Loucy (cell line): ENCODE measurements at regions not wholly inside any gene's neighbourhood (a gene's known extent, or its start where the extent isn't known, plus 50 kb on each side); places are given as distances from the start of the nearest gene placed in this dataset.

Experiments used
- H2AFZ ChIP-seq: fragments of 200-600 bp; sonication (generic); 2 replicates; pipeline ENCODE4 v1.6.0; 2016; ENCODE audit warnings: antibody characterized with exemption, mild to moderate bottlenecking, low read length, moderate library complexity
- H3F3A ChIP-seq: fragments of 200-600 bp; 2 replicates; pipeline ENCODE4 v1.6.0; 2016; ENCODE audit warnings: antibody characterized with exemption, low read depth, mild to moderate bottlenecking
- H3K27me3 ChIP-seq: fragments of 200-600 bp; sonication (generic); 2 replicates; pipeline ENCODE4 v1.6.1; 2014; ENCODE audit warnings: low read length, mild to moderate bottlenecking; ENCODE audit not compliant: insufficient read depth, poor library complexity, severe bottlenecking
- H3K36me3 ChIP-seq: fragments of 200-600 bp; sonication (generic); 2 replicates; pipeline ENCODE4 v1.6.1; 2016; ENCODE audit warnings: low read length; ENCODE audit not compliant: insufficient read depth
- H3K4me1 ChIP-seq: fragments of 200-600 bp; sonication (generic); 2 replicates; pipeline ENCODE4 v1.5.1; 2014; ENCODE audit warnings: low read length, mild to moderate bottlenecking; ENCODE audit not compliant: insufficient read depth, poor library complexity, severe bottlenecking
- H3K4me2 ChIP-seq: fragments of 200-600 bp; sonication (generic); 2 replicates; pipeline ENCODE4 v1.6.0; 2014; ENCODE audit warnings: antibody characterized with exemption, low read length, low read depth, mild to moderate bottlenecking; ENCODE audit not compliant: poor library complexity, severe bottlenecking
- H3K4me3 ChIP-seq: fragments of 200-600 bp; sonication (generic); 2 replicates; pipeline ENCODE4 v1.5.1; 2014; ENCODE audit warnings: low read length, mild to moderate bottlenecking, mixed read lengths; ENCODE audit not compliant: poor library complexity, severe bottlenecking
- H3K79me2 ChIP-seq: fragments of 200-600 bp; sonication (generic); 2 replicates; pipeline ENCODE4 v1.6.1; 2014; ENCODE audit warnings: low read length; ENCODE audit not compliant: insufficient read depth
- H3K9ac ChIP-seq: fragments of 200-600 bp; sonication (generic); 2 replicates; pipeline ENCODE4 v1.6.0; 2014; ENCODE audit warnings: mild to moderate bottlenecking, low read depth, low read length, moderate library complexity; ENCODE audit not compliant: poor library complexity, severe bottlenecking
- H3K9me2 ChIP-seq: fragments of 200-600 bp; sonication (generic); replicated peaks from 2 replicates; pipeline ENCODE4 v1.6.1; 2016; ENCODE audit warnings: low read depth, low read length, mixed read lengths
- H3K9me3 ChIP-seq: fragments of 200-600 bp; sonication (generic); 2 replicates; pipeline ENCODE4 v1.6.1; 2014; ENCODE audit warnings: mild to moderate bottlenecking, antibody characterized with exemption, low read length, low read depth; ENCODE audit not compliant: insufficient read depth
- H4K20me1 ChIP-seq: fragments of 200-600 bp; sonication (generic); 2 replicates; pipeline ENCODE4 v1.6.0; 2014; ENCODE audit warnings: antibody characterized with exemption, low read length, mild to moderate bottlenecking; ENCODE audit not compliant: insufficient read depth, poor library complexity, severe bottlenecking
- CTCF ChIP-seq: fragments of 200-600 bp; sonication (generic); conservative IDR thresholded peaks from 2 replicates; pipeline ENCODE4 v1.5.1; 2014; ENCODE audit warnings: mild to moderate bottlenecking, antibody characterized with exemption, low read length
- EZH2phosphoT487 ChIP-seq: fragments of 200-600 bp; IDR thresholded peaks from 2 replicates; pipeline ENCODE4 v1.6.1; 2018; ENCODE audit warnings: antibody characterized with exemption, mild to moderate bottlenecking, moderate library complexity, borderline replicate concordance

- Histone ChIP-seq H3K9me3 (no peaks in the 10 kb centered on the region), H3K4me1 (no peaks in the 10 kb centered on the region), H2AFZ (no peak overlapping the region), H3K4me3 (no peak overlapping the region), H3K9ac (no peak overlapping the region), H3K9me2 (no peaks in the 10 kb centered on the region), H3F3A (no peaks in the 10 kb centered on the region), H3K27me3 (no peaks in the 10 kb centered on the region), H3K79me2 (no peaks in the 10 kb centered on the region), H3K4me2 (no peak overlapping the region), H4K20me1 (no peaks in the 10 kb centered on the region), H3K36me3 (no peaks in the 10 kb centered on the region)
- no peak for TF ChIP-seq EZH2phosphoT487
- TF ChIP-seq CTCF, result no peak
Measured at GRCh38 chr2:145483854-145484253, 963.9 kb upstream of the ZEB2 start.

- H4K20me1 ChIP-seq, result no peaks in the 10 kb centered on the region
- no peaks in the 10 kb centered on the region for H3K9me3 ChIP-seq
- no peaks in the 10 kb centered on the region for H3K9me2 ChIP-seq
- H3K4me2 ChIP-seq, result no peak overlapping the region
- H2AFZ ChIP-seq, result no peak overlapping the region
- H3K79me2 ChIP-seq, result no peaks in the 10 kb centered on the region
- TF ChIP-seq EZH2phosphoT487 (no peak), CTCF (no peak)
- no peaks in the 10 kb centered on the region for H3K27me3 ChIP-seq
- no peaks in the 10 kb centered on the region for H3K4me1 ChIP-seq
- no peaks in the 10 kb centered on the region for H3K36me3 ChIP-seq
- no peak overlapping the region for H3K9ac ChIP-seq
- H3F3A ChIP-seq, result no peaks in the 10 kb centered on the region
- H3K4me3 ChIP-seq, result no peak overlapping the region
Measured at GRCh38 chr2:145481334-145481922, 961.5 kb upstream of the ZEB2 start.

- H3K27me3 ChIP-seq, result no peaks in the 10 kb centered on the region
- H3K9ac ChIP-seq, result no peak overlapping the region
- no peaks in the 10 kb centered on the region for H3K9me3 ChIP-seq
- no peaks in the 10 kb centered on the region for H3F3A ChIP-seq
- H3K4me2 ChIP-seq, result no peak overlapping the region
- H3K4me1 ChIP-seq, result no peaks in the 10 kb centered on the region
- no peak overlapping the region for H3K4me3 ChIP-seq
- TF ChIP-seq CTCF (no peak), EZH2phosphoT487 (no peak)
- no peaks in the 10 kb centered on the region for H3K36me3 ChIP-seq
- H2AFZ ChIP-seq, result no peak overlapping the region
- no peaks in the 10 kb centered on the region for H4K20me1 ChIP-seq
- H3K79me2 ChIP-seq, result no peaks in the 10 kb centered on the region
- no peaks in the 10 kb centered on the region for H3K9me2 ChIP-seq
Measured at GRCh38 chr2:145464866-145465265, 944.9 kb upstream of the ZEB2 start.
